Forelimb muscle (tissue), 1 donor: ENCODE measurements at regions not wholly inside any gene's neighbourhood (a gene's known extent, or its start where the extent isn't known, plus 50 kb on each side); places are given as distances from the start of the nearest gene placed in this dataset.

Experiments used
- DNase-seq: peaks from one replicate; pipeline ENCODE4 v3.0.0-alpha.2; 2013; ENCODE audit warnings: low read depth

DNA sequence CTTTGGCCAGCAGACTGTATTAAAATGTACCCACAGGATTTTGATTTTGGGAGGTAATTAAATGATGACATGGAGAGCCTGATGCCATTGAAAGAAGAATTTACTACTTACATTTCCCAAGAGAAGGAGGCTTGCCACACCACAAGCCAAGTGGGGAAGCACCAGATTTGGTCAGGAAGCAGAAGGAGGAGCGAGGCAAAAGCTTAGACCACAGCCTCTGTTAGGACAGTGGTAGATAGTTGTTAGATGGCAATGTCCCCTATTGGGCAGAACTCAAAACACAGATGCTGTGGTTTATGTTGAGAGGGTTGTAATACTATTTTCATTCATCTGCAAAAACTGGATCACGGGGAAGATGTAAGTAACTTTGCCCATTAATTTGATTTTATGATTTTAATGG lies 709.4 kb downstream of the VRK1 start:
- DNase-seq: no peak

- DNase-seq: no peak
Observed at GRCh38 chr14:97513891-97514290, 716.7 kb downstream of the VRK1 start.

DNA sequence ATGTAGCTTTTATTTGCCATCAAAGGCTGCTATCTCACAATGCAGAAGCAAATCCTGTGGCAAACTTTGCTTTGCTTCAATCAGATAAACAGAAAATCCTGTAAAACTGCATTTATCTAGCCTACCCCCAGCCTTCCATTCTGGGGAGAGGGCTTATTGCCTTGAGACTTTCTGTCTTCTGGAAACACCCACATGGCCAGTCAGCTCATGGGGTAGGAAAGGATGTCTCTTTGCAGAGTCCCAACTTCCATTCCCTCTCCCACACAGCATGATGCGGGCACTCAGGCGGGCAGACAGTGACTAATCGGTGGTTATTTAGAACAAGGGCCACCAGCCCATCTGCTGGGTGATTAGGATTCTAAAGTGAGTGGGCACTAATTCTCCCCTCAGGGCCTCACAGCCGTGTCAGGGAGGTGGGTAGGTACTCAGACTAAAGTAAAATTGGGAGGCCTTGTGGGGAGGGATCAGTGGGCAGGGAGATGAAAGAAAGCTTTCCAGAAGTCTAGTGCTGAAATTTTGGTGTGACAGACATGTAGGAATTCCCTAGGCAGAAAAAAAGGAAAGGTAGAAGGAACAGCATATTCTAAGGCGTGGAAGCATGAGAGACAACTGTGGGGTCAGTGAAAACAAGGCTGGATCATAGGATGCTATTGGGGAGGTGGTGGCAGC lies 720.5 kb downstream of the VRK1 start:
- DNase-seq: no peak

- DNase-seq: no peak
Observed at GRCh38 chr14:97523936-97524335, 726.8 kb downstream of the VRK1 start.

DNA sequence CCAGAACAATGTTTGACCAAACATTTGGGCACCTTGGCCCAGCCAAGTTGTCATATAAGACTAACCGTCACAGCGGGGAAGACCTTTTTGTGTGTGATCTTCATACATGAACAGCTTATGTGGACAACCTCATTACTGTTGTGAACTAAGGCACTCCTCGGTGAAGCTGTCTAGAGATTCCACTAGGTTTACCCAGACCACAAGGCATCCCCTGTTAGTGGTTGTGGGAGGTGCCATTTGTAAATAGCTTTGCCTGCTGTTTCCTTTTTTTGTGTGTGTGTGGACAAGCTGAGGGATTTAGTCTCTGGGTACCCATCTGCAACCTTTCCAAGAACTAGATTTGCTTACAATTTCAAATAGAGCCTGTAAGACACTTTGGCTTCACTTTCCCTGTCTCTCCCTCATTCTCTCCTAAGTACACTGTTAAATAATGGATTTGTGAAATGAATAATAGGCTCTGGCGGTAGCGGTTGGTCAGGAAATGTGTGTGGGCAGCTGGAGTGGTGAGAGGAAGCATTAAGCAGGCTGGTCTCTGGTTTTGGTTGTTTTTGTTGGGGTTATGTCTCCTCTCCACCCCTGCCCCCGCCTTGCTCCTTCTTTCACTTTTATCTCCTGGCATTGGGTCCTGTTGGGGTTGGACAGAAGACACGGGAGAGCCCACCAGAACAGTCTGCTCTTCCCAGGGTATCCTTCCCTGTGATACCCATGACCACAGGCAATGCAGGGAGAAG lies 727.6 kb downstream of the VRK1 start:
- no peak for DNase-seq

DNA sequence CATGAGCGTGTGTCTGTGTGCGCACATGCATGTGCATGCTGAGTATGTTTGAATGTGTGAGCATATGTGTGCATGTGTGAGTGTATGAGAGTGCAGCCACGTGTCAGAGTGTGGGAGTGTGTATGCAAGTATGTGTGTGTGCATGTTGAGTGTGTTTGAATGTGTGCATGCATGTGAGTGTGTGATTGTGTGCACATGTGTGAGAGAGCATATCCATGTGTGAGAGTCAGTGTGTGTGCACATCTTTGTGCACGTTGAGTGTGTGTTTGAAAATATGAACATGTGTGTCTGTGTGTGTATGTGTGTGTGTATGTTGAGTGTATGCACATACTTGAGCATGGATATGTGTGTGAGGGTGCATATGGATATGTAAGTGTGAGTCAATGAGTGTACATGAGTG lies 730.8 kb downstream of the VRK1 start:
- DNase-seq: no peak

DNA sequence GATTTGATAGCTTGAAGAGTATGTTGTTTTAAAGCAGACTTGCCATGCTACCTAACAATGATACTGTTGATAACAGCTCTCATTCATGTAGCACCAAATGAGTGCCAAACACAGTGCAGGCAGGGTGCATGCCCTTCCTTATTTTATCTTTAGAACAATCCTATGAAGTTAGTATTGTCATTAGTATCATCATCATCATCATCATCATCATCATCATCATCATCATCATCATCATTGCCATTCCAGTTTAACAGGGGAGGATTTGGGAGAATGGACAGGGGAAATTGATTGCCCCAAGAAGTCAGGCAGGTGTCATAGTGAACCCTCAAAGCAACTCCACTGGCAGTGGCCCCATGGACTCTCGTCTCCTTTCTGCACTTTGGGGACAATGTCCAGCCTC lies 734.9 kb downstream of the VRK1 start:
- DNase-seq: no peak

GRCh38 chr14:97536421-97536820 lies 739.2 kb downstream of the VRK1 start:
- no peak for DNase-seq

DNA sequence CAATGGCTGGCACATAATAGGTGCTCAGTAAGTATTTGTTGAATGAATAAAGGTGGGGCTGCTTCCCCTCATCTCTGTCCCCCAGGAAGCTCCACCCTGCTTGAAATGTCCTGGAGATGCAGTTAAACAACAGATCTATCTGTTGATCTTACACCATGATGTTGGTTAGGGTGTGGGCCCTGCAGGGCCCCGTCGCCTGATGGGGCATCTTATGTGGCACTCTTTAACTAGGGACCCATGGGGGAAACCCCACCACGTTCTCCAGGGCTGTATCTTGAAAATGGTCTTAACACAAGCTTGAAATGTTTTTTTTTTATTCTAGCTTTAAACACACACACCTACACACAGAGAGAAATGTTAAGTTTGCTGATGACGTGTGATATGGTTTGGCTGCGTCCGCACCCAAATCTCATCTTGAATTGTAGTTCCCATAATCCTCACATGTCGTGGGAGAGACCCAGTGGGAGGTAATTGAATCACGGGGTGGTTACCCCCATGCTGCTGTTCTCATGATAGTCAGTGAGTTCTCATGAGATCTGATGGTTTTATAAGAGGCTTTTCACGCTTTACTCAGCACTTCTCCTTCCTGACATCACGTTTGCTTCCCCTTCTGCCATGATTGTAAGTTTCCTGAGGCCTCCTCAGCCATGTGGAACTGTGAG lies 741.7 kb downstream of the VRK1 start:
- no peak for DNase-seq

DNA sequence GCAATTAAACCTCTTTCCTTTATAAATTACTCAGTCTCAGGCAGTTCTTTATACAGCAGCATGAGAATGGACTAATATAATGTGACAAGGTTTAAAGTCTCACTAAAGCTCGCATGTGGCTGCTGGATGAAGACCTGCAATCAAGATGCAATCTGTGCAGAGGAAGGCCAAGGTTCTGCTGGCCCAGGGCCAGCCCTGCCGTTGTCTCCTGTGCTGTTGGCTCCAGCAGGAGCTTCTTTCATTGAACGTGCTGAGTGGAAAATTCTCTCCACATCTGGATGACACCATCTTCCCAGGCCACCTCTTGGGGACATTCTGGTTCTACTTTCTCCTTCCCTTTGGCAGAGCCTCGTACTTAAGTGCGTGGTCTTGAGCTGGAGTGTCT lies 742.2 kb downstream of the VRK1 start:
- peak; percentile 13 for DNase-seq

- no peak for DNase-seq
Observed at GRCh38 chr14:97539884-97540283, 742.7 kb downstream of the VRK1 start.

GRCh38 chr14:97543221-97543620 lies 746.0 kb downstream of the VRK1 start:
- DNase-seq: no peak

- no peak for DNase-seq
Observed at GRCh38 chr14:97543816-97544215, 746.6 kb downstream of the VRK1 start.

GRCh38 chr14:97544571-97544970 lies 747.4 kb downstream of the VRK1 start:
- DNase-seq: peak; percentile 14

GRCh38 chr14:97546491-97547230 lies 749.5 kb downstream of the VRK1 start:
- no peak for DNase-seq

GRCh38 chr14:97550463-97550862 lies 753.3 kb downstream of the VRK1 start:
- no peak for DNase-seq

- DNase-seq: no peak
Observed at GRCh38 chr14:97554597-97554996, 757.4 kb downstream of the VRK1 start.

GRCh38 chr14:97564334-97564733 lies 767.2 kb downstream of the VRK1 start:
- DNase-seq: no peak

- no peak for DNase-seq
Observed at GRCh38 chr14:97571201-97571600, 774.0 kb downstream of the VRK1 start.

DNA sequence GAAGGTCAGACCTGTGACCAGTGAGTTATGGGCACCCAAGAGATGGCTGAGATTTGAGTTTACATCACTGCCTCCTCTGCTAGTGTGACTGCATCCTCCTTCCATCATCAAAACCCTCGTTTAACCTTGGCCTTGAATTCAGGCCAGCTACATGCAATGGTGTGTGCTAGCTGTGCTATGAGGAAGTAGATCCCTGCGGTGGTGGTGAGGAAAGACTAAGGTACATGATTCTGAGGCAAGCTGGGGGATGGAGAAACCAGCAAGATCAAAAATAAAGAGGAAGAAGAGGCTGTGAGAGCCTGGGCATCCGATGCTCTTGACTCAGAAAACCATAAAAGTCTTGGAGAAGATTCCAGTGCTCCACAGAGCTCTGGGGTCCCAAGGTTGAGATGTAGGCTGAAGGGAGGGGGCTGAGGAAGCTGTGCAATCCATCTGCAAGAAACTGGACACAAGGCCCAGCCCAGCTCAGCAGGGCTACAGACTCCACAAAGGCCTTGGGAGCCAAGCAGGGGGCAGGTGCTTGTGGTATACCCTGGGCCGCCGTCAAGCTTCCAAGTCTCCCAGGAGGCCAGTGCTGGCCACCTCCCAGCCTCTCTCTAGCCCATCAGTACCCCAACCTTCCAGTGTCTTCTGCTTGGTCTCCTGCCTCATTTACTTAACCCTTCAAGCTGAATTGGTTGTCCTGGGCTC lies 774.8 kb downstream of the VRK1 start:
- no peak for DNase-seq

GRCh38 chr14:97572583-97573458 lies 775.6 kb downstream of the VRK1 start:
- no peak for DNase-seq
